Kasumi-1 (cell line): ENCODE measurements at regions not wholly inside any gene's neighbourhood (a gene's known extent, or its start where the extent isn't known, plus 50 kb on each side); places are given as distances from the start of the nearest gene placed in this dataset.
"Not testable (repeated sequence)": the region's sequence is repeated elsewhere in the genome, so short reads cannot be mapped to it uniquely, and the experiment has no call there.

Experiments
- DNase-seq, 2 experiments: peaks; one replicate each; lab custom pipeline; 2025; lab: John Stamatoyannopoulos, UW

- DNase-seq = no peak
These were observed 54.2 kb upstream of the NFIA start for GRCh38 chr1:61028136-61028535.

GRCh38 chr1:61018068-61018467, 64.3 kb upstream of the NFIA start:
- DNase-seq = not testable (repeated sequence)

- no peak for DNase-seq
These were observed 64.7 kb upstream of the NFIA start for GRCh38 chr1:61017651-61018050.

- no peak for DNase-seq
These were observed 68.3 kb upstream of the NFIA start for GRCh38 chr1:61013946-61014667.

GRCh38 chr1:61013189-61013945, 69.0 kb upstream of the NFIA start:
- no peak for DNase-seq

DNA sequence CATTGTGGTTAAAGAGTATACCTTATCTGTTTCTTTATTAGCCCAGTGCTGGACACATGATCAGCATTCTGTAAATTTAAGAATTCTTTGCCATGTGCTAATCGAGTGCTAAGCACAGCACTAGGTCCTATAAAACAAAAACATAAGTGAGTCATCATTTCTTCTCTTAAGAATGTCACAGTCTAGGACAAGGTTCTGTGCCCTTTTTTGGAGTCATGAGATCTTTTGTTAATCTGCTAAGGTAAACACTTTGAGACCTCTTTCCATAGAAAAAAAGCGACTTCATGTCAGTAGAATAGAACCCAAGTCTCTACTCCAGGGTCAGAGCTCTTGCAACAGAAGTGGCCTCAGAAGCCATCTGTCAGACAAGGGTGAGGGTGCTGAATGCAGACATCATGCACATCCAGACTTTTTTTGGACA, 70.0 kb upstream of the NFIA start:
- no peak for DNase-seq

DNA sequence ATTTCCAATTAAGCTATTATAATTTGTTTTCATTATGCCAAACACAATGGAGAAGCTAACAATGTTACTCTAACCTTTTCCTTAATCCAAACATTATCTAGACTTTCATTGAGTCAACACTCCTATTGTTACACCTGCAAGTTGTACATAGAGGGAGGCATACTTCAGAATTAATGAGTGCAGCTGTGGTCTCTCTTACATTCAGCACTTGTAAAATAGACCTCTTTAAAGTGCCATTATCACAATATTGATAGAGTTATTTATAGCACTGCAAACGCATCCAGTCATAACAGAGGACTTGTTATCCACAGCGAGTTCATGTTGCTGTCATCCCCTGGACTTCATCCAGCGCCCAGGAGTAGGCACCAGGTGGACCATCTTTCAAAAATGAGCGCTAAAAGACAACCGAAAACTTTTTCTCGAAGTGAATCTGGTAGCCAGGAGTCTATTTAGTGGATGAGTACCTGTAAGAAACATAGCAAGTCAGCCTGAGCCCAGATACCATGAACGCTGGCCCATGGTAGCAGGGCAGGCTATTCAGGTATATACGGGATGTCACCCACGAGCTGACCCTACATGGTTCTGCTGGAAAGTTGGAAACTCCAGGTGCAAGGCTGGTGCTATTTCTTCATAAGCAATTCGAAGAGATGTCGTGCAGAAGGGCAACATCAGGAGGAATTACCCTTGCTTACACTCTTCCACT, 70.6 kb upstream of the NFIA start:
- DNase-seq = no peak

DNA sequence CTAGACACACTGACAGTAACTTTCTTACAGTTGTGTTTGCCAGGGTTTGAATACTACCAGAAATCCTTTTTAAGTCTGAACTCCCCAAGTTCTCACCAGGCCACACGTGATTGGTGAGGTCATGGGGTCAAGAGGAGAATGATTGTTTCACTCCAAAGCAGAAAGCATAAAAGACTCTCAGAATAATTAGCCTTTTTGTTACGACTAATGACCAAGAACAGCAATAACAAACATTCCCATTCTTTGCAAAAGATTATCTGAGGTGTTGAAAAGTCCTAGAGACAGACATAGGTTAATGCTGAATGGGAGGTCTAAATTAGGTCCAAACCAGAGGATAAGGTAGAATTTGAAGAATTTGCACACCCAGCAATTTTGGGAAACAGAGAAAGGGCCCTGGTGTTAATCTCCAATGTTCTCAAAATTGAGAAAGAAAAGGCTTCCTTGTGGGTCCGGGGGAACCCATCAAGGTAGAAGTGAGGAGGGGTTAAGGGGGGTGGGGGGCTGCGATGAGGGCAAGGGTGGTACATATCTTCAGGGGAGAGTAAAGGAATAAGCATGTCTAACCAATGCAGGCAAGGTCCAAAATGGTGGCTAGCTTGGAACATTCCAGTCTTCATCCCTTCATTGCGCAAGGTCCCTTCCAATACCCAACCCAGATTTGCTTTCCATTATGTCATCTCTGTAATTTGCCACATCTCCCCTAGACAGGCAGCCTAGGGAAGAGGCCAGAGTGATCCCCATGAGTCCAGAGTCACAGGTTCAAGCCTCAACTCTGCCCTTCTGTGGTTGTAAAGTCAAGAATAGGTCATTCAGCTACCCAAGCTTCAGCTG, 74.6 kb upstream of the NFIA start:
- no peak for DNase-seq

- DNase-seq = no peak
These were observed 76.5 kb upstream of the NFIA start for GRCh38 chr1:61005614-61006580.

DNA sequence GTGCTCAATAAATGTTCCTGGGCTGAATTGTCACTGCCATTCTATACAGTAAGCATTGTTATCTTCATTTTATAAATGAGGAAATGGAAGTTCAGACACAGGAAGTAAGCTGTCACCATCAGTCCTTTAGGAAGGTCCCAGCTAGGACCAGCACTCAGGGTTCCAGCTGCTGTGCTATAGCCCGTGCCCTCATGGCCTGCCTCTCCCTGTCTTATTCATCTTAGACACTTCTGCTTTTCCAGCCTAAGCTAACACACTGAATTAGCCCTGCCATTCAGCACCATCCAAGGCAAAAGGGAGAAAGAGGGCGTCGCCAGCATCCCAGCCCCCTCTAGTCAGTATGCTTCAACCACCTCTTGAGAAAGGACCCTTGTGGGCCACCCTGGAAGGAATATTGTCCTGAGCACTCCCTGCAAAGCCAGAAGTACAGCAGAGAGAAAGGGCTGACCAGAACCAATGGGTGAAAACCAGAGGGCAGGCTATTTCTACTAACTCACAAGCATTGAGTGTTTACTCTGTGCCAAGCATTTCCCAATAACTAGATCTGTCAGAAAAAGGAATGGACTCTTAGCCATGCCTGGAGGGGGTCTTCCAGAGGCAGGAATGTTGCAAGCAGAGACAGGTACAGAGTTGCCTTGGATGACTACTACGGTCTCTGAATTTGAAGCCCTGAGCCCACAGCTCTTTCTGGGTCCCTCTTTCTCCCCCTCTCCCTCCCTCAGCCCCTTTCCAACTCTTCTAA, 77.9 kb upstream of the NFIA start:
- no peak for DNase-seq

- no peak for DNase-seq
These were observed 82.0 kb upstream of the NFIA start for GRCh38 chr1:61000327-61000726.

- DNase-seq = no peak
These were observed 83.6 kb upstream of the NFIA start for GRCh38 chr1:60998786-60999185.

- no peak for DNase-seq
These were observed 87.4 kb upstream of the NFIA start for GRCh38 chr1:60994828-60995492.

- DNase-seq = no peak
These were observed 88.0 kb upstream of the NFIA start for GRCh38 chr1:60994369-60994768.

GRCh38 chr1:60992165-60992564, 90.2 kb upstream of the NFIA start:
- no peak for DNase-seq

DNA sequence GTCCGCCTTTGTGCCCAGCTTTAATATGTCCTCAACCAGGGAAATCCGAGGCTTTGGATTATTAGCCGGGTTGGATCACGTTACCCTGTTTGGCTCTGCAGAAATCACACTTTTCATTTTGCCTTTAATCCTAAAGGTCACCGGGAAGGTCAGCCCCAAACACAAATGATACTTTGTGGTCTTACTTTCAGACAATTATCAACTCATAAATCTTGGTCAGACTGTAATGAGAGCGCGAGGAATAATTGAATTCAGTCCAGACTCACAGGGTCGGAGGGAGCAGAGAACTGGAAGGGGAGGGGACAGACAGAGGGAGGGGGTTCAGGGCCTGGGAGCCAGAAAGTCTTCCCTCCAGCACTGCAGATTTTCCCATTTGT, 91.7 kb upstream of the NFIA start:
- no peak for DNase-seq

GRCh38 chr1:60989749-60990713, 92.3 kb upstream of the NFIA start:
- no peak for DNase-seq

DNA sequence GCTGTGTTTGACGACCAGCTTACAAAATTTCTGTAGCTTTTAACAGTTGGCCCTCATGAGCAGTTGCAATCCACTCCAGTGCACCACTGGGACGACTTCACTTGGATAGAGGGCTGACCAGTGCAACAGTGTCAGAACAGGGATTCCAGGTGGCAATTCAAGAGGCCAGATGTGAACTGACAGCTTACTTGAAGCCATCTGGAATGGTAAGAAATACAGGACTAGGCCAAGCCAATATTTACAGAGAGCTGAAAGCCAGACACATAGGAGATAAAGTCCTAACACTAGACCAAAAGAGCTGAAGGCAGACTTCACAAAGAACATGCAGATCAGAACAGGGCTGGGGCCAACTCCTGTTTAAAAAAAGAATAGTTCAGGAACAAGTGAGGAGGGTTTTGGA, 93.5 kb upstream of the NFIA start:
- no peak for DNase-seq
